Anterior cingulate cortex (tissue), 58 donors: ENCODE measurements at regions not wholly inside any gene's neighbourhood (a gene's known extent, or its start where the extent isn't known, plus 50 kb on each side); places are given as distances from the start of the nearest gene placed in this dataset.
"Not testable (repeated sequence)": the region's sequence is repeated elsewhere in the genome, so short reads cannot be mapped to it uniquely, and the experiment has no call there.

ENCODE experiments used
- DNase-seq, 58 donors: peaks; one replicate each; lab custom pipeline; 2025; lab: John Stamatoyannopoulos, UW

DNA sequence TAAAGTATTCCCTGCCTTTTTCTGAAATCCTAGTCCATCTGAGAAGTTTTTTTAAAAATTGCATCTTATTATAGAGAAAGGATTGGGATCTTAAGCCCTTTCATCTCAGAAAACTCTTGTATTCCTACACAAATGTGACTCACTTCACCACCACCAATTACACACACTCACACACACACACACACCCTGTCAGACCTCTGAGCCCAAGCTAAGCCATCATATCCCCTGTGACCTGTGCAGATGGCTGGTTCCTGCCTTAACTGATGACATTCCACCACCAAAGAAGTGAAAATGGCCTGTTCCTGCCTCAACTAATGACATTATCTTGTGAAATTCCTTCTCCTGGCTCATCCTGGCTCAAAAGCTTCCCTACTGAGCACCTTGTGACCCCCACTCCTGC lies 1181.9 kb downstream of the ROBO2 start:
- DNase-seq = no peak

DNA sequence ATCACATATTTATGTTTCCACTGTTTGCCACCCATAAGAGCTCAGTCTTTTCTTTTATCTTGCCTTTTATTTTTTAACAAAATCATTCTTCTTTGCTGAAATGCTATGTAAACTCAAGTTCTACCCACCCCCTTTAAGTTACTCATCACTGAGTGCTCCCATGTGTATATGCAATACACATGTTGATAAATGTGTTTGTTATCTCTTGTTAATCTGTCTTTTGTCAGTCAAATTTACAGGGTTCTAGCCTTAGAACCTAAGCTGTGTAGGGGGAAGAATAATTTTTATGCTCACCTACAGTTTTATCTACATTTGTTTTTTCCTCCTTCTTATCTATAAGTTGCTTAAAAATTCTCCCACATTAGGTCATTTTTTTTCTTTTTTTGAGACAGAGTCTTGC lies 1195.9 kb downstream of the ROBO2 start:
- no peak for DNase-seq

DNA sequence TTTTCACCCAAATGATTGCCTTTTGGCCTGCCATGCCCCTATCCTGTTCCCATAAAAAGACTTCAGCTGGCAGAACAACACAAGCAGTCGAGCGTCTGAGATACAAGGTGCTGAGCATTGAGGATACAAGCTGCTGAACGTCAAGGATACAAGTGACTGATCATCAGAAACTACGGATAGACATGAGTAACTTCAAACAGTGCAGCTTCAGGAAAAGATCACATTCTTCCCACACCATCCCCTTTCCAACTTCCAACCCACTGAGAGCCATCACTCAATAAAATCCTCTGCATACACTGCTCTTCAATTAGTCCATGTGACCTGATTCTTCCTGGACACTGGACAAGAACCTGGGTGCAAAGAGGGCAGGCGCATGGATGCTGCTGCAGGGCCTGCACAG lies 1198.9 kb downstream of the ROBO2 start:
- DNase-seq = no peak

DNA sequence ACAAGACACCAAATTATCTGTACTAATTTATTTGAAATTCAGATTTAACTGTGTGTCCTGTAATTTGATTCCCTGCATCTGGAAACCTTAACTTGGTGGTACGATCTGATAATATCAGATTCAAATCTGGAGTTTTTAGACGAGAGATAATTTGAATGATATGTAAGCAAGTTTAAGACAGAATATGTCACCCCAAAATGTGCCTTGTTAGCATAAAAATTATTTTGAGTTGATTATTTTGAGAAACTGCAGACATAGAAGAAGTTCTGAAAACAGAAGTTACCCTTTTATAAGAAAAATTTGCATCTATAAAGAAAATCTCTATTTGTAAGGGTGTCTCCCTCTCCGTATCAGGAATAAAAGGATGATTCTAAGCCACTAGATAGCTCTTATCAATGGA lies 1202.8 kb downstream of the ROBO2 start:
- no peak for DNase-seq

GRCh38 chr3:78244136-78244535 lies 1204.2 kb downstream of the ROBO2 start:
- DNase-seq = no peak

- DNase-seq = no peak
Measured at GRCh38 chr3:78249294-78249693, 1209.4 kb downstream of the ROBO2 start.

GRCh38 chr3:78253860-78254259 lies 1214.0 kb downstream of the ROBO2 start:
- DNase-seq = no peak

- DNase-seq = no peak
Measured at GRCh38 chr3:78255403-78255802, 1215.5 kb downstream of the ROBO2 start.

DNA sequence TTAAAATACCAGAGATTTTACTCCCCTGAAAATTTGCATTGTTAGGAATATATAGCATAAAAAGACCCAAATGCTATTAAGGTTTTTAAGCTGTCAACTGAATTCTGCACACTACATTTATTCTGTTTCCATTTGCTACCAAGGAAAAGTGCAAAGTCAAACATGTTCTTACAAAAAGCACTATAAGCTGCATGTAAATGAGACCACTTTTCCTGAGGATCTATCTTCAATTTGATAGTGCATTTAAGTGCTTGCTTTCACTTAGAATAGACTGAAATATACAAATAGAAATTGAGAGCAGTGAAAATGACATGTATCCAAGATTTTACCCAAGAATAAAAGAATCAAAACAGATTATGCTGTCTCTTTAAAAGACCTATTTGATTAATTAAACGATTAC lies 1216.2 kb downstream of the ROBO2 start:
- DNase-seq = no peak

- no peak for DNase-seq
Measured at GRCh38 chr3:78257951-78258530, 1218.1 kb downstream of the ROBO2 start.

GRCh38 chr3:78258798-78259197 lies 1218.9 kb downstream of the ROBO2 start:
- DNase-seq = no peak

- no peak for DNase-seq
Measured at GRCh38 chr3:78260388-78260787, 1220.5 kb downstream of the ROBO2 start.

DNA sequence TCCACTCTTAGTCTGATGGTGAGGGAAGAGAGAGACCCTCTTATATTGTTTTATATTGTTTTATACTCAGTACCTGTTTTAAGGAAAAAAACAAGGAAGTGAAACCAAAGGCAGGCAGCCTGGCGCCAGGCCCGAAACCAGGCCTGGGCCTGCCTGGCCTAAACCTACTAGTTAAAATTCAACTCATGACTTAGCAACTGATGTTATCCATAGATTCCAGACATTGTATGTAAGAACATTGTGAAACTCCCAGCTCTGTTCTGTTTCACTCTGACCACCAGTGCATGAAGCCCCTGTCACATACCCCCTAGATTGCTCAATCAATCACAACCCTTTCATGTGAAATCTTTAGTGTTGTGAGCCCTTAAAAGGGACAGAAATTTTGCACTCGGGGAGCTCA lies 1226.7 kb downstream of the ROBO2 start:
- not testable (repeated sequence) for DNase-seq

- DNase-seq = no peak
Measured at GRCh38 chr3:78267235-78267634, 1227.3 kb downstream of the ROBO2 start.

DNA sequence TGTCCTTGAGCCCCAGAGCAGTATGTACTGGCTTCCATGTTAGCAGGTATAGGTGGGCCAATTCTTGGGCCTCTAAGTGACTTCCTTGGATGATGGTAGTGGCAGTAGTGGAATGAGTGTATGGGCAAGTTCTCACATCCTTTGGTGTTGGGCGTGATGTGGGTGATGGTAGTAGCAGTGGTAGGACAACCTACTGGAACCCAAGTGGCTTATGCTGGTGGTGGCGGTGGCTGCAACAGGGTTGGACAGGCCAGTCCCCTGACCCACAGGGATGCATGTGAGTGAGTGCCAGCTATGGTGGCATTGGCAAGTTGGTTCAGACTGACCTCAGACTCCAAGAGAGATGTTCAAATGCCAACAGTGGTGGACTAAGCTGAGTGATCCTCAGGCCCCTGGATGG lies 1228.2 kb downstream of the ROBO2 start:
- DNase-seq = no peak

- no peak for DNase-seq
Measured at GRCh38 chr3:78268716-78269668, 1229.1 kb downstream of the ROBO2 start.

- no peak for DNase-seq
Measured at GRCh38 chr3:78273326-78273725, 1233.4 kb downstream of the ROBO2 start.

DNA sequence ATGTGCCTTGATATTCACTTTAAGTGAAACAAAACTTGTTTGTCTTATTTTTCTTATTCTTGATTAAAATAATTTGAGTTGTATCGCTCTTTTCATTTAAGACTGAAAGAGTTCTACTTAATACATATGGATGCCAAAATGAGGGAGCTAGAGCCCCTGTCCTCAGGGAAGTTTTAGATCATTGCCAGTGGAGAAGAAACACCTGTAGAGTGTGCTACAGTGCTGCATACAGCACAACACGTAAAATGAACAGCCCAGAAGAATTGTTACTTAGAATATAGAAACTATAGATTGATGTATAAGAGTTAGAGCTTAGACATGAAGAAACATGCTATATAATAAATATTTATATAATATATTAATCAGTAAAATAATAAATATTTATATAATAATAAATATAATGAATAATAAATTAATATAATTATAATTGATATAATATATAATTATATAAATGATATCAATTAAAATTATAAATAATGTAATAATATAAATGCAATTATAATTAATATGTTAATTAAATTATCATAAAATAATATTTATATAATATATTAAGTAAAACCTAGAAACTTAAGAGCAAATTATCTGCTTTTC lies 1234.7 kb downstream of the ROBO2 start:
- no peak for DNase-seq

DNA sequence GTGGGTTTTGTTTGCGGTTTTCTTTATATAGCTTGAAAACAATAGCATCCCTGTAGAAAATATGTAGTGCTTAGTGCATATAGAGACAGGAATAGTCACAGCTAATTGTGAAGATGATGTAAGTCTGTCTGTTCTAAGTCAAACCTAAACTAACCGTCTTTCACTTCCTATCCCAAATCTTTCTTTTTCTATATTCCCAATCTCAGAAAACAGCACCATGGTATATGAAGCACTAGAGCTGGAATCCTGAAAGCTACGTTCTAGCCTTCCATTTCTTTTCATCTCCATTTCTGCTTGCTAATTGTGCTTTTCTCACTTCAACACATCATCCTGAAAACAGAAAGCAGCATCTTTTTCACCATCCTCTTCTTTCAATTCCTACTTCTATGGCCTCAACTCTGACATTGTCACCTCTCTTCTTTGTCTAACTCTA lies 1235.5 kb downstream of the ROBO2 start:
- DNase-seq = no peak

GRCh38 chr3:78277220-78277619 lies 1237.3 kb downstream of the ROBO2 start:
- DNase-seq = no peak

DNA sequence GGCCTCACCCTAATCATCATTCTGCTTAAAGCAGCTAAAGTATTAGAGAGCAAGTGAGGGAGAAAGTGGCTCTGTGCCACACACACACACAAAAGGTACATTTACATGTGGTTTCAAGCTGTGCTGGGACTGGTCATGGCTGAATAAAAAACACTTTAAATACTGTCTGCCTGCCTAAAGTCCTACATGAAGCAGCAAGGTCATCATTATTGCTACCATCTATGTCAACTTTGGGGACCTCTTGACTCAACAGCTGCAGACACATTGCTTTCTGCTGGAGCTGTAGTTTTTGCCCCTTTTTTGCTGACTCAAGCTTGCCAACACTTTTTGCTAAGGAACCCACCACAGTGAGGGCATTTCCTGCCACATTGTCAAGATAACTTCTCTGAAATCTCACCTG lies 1237.9 kb downstream of the ROBO2 start:
- DNase-seq = no peak

DNA sequence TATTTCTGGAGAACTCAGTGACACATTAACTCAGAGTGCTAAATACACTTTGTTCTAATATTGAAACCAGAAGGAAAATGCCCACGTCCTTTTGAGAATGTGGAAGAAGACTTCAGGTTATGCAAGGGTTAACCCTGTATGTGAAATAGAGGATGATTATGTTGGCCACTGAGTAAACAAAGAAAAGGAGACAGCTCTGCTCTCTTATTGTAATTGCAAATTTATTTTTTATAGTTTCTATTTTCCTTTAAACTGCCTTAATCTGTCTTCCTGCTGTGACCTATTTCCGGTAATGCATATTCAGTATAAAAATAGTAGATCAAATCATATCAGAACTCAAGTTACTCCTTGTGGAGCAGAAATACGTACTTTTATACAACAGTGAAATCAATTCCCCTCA lies 1239.2 kb downstream of the ROBO2 start:
- DNase-seq = no peak
